Mammary epithelial cell (primary cell): ENCODE measurements at regions not wholly inside any gene's neighbourhood (a gene's known extent, or its start where the extent isn't known, plus 50 kb on each side); places are given as distances from the start of the nearest gene placed in this dataset.

Source experiments
- CTCF ChIP-seq, 2 donors: IDR thresholded peaks in 1 of 2; conservative IDR thresholded peaks in 1 of 2; 2 replicates each; pipeline ENCODE4 v1.5.1; 2011 to 2012; ENCODE audit warnings: inconsistent platforms in 2 of 2, low read length in 2 of 2, mild to moderate bottlenecking in 2 of 2, control low read depth in 1 of 2, low read depth in 1 of 2; ENCODE audit not compliant: insufficient read depth in 1 of 2; ENCODE audit errors: extremely low read depth in 1 of 2
- EZH2 ChIP-seq: IDR thresholded peaks from 2 replicates; pipeline ENCODE4 v1.6.1; 2012; ENCODE audit warnings: low read length, inconsistent platforms, borderline replicate concordance

GRCh38 chr13:34772206-34772605 lies 169.9 kb upstream of the NBEA start:
- TF ChIP-seq EZH2 (no peak), CTCF (conservative IDR thresholded peaks at IDR 0.05 in 1 of 2, IDR thresholded peaks at IDR 0.05 in 1 of 2; ENCODE audit: extremely low read depth in 1 of 2, insufficient read depth in 1 of 2, low read depth in 1 of 2, low read length in 2 of 2) (no peak)
